ENCODE measurements at regions not wholly inside any gene's neighbourhood (a gene's known extent, or its start where the extent isn't known, plus 50 kb on each side); places are given as distances from the start of the nearest gene placed in this dataset.

- CTCF ChIA-PET, result interaction anchor here (0.6 to 1.3 kb wide), 2 partner anchors 47 to 932 kb away, joined by 4 to 5 read pairs; no protein-coding TSS in a partner anchor
- POLR2A ChIA-PET, result interaction anchor here (0.7 to 1.1 kb wide), 2 partner anchors 25 to 32 kb away, joined by 3 read pairs; no protein-coding TSS in a partner anchor
- H3K36me3 ChIP-seq (ENCODE audit: control insufficient read depth in 2 of 2, insufficient read depth in 1 of 2, low read length in 2 of 2), result no peaks in the 10 kb centered on the region
- H3K4me1 ChIP-seq (ENCODE audit: control insufficient read depth, insufficient read depth, low read length), result peaks cover 10% of the 10 kb centered on the region
- TF ChIP-seq ZNF280D (tag by site-specific recombination; IDR thresholded peaks at IDR 0.05), result no peak
- no peak for TF ChIP-seq ZNF768 (tag by site-specific recombination; IDR thresholded peaks at IDR 0.05)
- TF ChIP-seq ZNF24 (tag by site-specific recombination; IDR thresholded peaks at IDR 0.05), result no peak
- TF ChIP-seq OSR2 (tag by site-specific recombination; IDR thresholded peaks at IDR 0.05), result no peak
- no peak for TF ChIP-seq ZNF548 (tag by site-specific recombination; IDR thresholded peaks at IDR 0.05)
- no peak for TF ChIP-seq ZNF629 (tag by site-specific recombination; IDR thresholded peaks at IDR 0.05)
- TF ChIP-seq ZNF621 (tag by site-specific recombination; IDR thresholded peaks at IDR 0.05), result no peak
- TF ChIP-seq ZNF398 (tag by site-specific recombination; IDR thresholded peaks at IDR 0.05), result no peak
- no peak for TF ChIP-seq ZNF488 (tag by site-specific recombination; IDR thresholded peaks at IDR 0.05)
- TF ChIP-seq ZBTB21 (tag by site-specific recombination; IDR thresholded peaks at IDR 0.05), result no peak
- no peak for TF ChIP-seq ZNF837 (tag by site-specific recombination; IDR thresholded peaks at IDR 0.05)
- TF ChIP-seq ZNF571 (tag by site-specific recombination; IDR thresholded peaks at IDR 0.05), result no peak
- TF ChIP-seq ZNF148 (tag by site-specific recombination; IDR thresholded peaks at IDR 0.05; ENCODE audit: borderline replicate concordance), result no peak
- TF ChIP-seq HOXC10 (CRISPR knock-in tag; IDR thresholded peaks at IDR 0.05), result no peak
- TF ChIP-seq ZNF701 (tag by site-specific recombination; IDR thresholded peaks at IDR 0.05), result no peak
- TF ChIP-seq ZNF777 (tag by site-specific recombination; IDR thresholded peaks at IDR 0.05; ENCODE audit: borderline replicate concordance), result no peak
- no peak overlapping the region for H3K4me3 ChIP-seq (ENCODE audit: low read depth, low read length)
- H3K9me3 ChIP-seq (ENCODE audit: control insufficient read depth, insufficient read depth, low read depth, low read length), result no peaks in the 10 kb centered on the region
- no peak overlapping the region for H3K27ac ChIP-seq (ENCODE audit: extremely low read depth, low read depth, low read length)
These were observed 313.0 kb downstream of the SEC14L1 start for GRCh38 chr17:77453613-77454241.
